Loucy (cell line): ENCODE measurements at regions not wholly inside any gene's neighbourhood (a gene's known extent, or its start where the extent isn't known, plus 50 kb on each side); places are given as distances from the start of the nearest gene placed in this dataset.

ENCODE experiments used
- H2AFZ ChIP-seq: fragments of 200-600 bp; sonication (generic); 2 replicates; pipeline ENCODE4 v1.6.0; 2016; ENCODE audit warnings: antibody characterized with exemption, mild to moderate bottlenecking, low read length, moderate library complexity
- H3F3A ChIP-seq: fragments of 200-600 bp; 2 replicates; pipeline ENCODE4 v1.6.0; 2016; ENCODE audit warnings: antibody characterized with exemption, low read depth, mild to moderate bottlenecking
- H3K27me3 ChIP-seq: fragments of 200-600 bp; sonication (generic); 2 replicates; pipeline ENCODE4 v1.6.1; 2014; ENCODE audit warnings: low read length, mild to moderate bottlenecking; ENCODE audit not compliant: insufficient read depth, poor library complexity, severe bottlenecking
- H3K36me3 ChIP-seq: fragments of 200-600 bp; sonication (generic); 2 replicates; pipeline ENCODE4 v1.6.1; 2016; ENCODE audit warnings: low read length; ENCODE audit not compliant: insufficient read depth
- H3K4me1 ChIP-seq: fragments of 200-600 bp; sonication (generic); 2 replicates; pipeline ENCODE4 v1.5.1; 2014; ENCODE audit warnings: low read length, mild to moderate bottlenecking; ENCODE audit not compliant: insufficient read depth, poor library complexity, severe bottlenecking
- H3K4me2 ChIP-seq: fragments of 200-600 bp; sonication (generic); 2 replicates; pipeline ENCODE4 v1.6.0; 2014; ENCODE audit warnings: antibody characterized with exemption, low read length, low read depth, mild to moderate bottlenecking; ENCODE audit not compliant: poor library complexity, severe bottlenecking
- H3K4me3 ChIP-seq: fragments of 200-600 bp; sonication (generic); 2 replicates; pipeline ENCODE4 v1.5.1; 2014; ENCODE audit warnings: low read length, mild to moderate bottlenecking, mixed read lengths; ENCODE audit not compliant: poor library complexity, severe bottlenecking
- H3K79me2 ChIP-seq: fragments of 200-600 bp; sonication (generic); 2 replicates; pipeline ENCODE4 v1.6.1; 2014; ENCODE audit warnings: low read length; ENCODE audit not compliant: insufficient read depth
- H3K9ac ChIP-seq: fragments of 200-600 bp; sonication (generic); 2 replicates; pipeline ENCODE4 v1.6.0; 2014; ENCODE audit warnings: mild to moderate bottlenecking, low read depth, low read length, moderate library complexity; ENCODE audit not compliant: poor library complexity, severe bottlenecking
- H3K9me2 ChIP-seq: fragments of 200-600 bp; sonication (generic); replicated peaks from 2 replicates; pipeline ENCODE4 v1.6.1; 2016; ENCODE audit warnings: low read depth, low read length, mixed read lengths
- H3K9me3 ChIP-seq: fragments of 200-600 bp; sonication (generic); 2 replicates; pipeline ENCODE4 v1.6.1; 2014; ENCODE audit warnings: mild to moderate bottlenecking, antibody characterized with exemption, low read length, low read depth; ENCODE audit not compliant: insufficient read depth
- H4K20me1 ChIP-seq: fragments of 200-600 bp; sonication (generic); 2 replicates; pipeline ENCODE4 v1.6.0; 2014; ENCODE audit warnings: antibody characterized with exemption, low read length, mild to moderate bottlenecking; ENCODE audit not compliant: insufficient read depth, poor library complexity, severe bottlenecking
- EZH2phosphoT487 ChIP-seq: fragments of 200-600 bp; IDR thresholded peaks from 2 replicates; pipeline ENCODE4 v1.6.1; 2018; ENCODE audit warnings: antibody characterized with exemption, mild to moderate bottlenecking, moderate library complexity, borderline replicate concordance
- TF ChIP-seq, protein P1 (sequence below): fragments of 200-600 bp; sonication (generic); conservative IDR thresholded peaks from 2 replicates; pipeline ENCODE4 v1.5.1; 2014; ENCODE audit warnings: mild to moderate bottlenecking, antibody characterized with exemption, low read length

DNA sequence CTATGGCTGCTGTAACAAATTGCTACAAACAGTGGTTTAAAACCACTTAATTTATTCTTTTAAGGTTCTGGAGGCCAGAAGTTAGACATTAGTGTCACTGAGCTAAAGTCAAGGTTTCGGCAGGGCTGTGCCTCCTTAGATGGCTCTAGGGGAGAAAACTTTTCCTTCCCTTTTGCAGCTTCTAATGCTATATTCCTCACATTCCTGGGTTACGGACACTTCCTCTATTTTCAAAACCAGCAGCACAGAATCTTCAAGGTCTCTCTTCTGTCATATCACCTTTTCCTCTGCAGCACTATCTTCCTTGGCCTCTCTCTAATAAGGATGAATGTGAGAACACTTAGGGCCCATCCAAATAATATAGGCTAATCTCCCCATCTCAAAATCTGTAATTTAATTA lies 87.0 kb downstream of the C11orf87 start:
- no peak overlapping the region for H3K9ac ChIP-seq
- H3K4me1 ChIP-seq: no peaks in the 10 kb centered on the region
- H3K4me3 ChIP-seq: no peak overlapping the region
- H3K36me3 ChIP-seq: no peaks in the 10 kb centered on the region
- no peak overlapping the region for H2AFZ ChIP-seq
- no peaks in the 10 kb centered on the region for H3K79me2 ChIP-seq
- H3K9me2 ChIP-seq: no peaks in the 10 kb centered on the region
- no peaks in the 10 kb centered on the region for H3K27me3 ChIP-seq
- no peak for TF ChIP-seq EZH2phosphoT487
- TF ChIP-seq, protein P1, sequence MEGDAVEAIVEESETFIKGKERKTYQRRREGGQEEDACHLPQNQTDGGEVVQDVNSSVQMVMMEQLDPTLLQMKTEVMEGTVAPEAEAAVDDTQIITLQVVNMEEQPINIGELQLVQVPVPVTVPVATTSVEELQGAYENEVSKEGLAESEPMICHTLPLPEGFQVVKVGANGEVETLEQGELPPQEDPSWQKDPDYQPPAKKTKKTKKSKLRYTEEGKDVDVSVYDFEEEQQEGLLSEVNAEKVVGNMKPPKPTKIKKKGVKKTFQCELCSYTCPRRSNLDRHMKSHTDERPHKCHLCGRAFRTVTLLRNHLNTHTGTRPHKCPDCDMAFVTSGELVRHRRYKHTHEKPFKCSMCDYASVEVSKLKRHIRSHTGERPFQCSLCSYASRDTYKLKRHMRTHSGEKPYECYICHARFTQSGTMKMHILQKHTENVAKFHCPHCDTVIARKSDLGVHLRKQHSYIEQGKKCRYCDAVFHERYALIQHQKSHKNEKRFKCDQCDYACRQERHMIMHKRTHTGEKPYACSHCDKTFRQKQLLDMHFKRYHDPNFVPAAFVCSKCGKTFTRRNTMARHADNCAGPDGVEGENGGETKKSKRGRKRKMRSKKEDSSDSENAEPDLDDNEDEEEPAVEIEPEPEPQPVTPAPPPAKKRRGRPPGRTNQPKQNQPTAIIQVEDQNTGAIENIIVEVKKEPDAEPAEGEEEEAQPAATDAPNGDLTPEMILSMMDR: no peak
- H4K20me1 ChIP-seq: no peaks in the 10 kb centered on the region
- H3K9me3 ChIP-seq: no peaks in the 10 kb centered on the region
- no peaks in the 10 kb centered on the region for H3F3A ChIP-seq
- H3K4me2 ChIP-seq: no peak overlapping the region

DNA sequence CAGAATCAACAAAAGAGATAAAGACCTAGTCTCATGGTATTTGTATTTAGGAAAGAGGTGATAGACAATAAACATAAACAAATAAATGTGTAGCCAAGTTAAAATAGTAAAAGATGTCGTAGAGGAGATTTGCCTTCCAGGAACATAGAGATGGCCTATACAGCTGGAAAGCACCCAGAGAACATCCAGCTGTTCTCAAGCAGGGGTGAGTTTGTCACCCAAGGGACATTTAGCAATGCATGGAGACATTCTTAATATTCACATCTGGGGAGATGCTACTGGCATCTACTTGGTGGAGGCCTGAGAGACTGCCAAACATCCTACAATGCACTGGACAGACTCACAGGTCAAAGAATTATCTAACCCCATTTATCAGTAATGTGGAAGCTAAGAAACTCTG lies 88.3 kb downstream of the C11orf87 start:
- no peak overlapping the region for H3K4me3 ChIP-seq
- no peaks in the 10 kb centered on the region for H3F3A ChIP-seq
- H4K20me1 ChIP-seq: no peaks in the 10 kb centered on the region
- H3K36me3 ChIP-seq: no peaks in the 10 kb centered on the region
- H3K9me3 ChIP-seq: no peaks in the 10 kb centered on the region
- H3K9ac ChIP-seq: no peak overlapping the region
- H3K4me1 ChIP-seq: no peaks in the 10 kb centered on the region
- H3K27me3 ChIP-seq: no peaks in the 10 kb centered on the region
- no peak overlapping the region for H2AFZ ChIP-seq
- H3K9me2 ChIP-seq: no peaks in the 10 kb centered on the region
- TF ChIP-seq EZH2phosphoT487: no peak
- H3K4me2 ChIP-seq: no peak overlapping the region
- no peaks in the 10 kb centered on the region for H3K79me2 ChIP-seq

DNA sequence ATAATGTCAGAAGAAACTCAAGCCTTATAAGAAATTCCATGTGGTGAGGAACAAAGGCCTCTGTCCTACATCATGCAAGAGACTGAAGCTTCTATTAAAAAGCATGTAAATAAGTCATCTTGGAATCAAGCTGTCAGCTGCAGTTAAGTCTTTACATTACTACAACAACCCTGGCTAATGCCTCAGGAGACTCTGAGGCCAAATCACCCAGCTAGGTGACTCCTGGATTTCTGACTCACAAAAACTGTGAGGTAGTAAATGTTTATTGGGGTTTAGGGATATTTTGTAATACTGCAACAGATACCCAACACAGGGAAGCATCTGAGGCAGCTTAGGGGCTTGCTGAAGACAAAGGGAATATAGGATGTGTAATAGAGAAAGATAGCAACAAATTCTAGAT lies 89.6 kb downstream of the C11orf87 start:
- Histone ChIP-seq H3K9ac (no peak overlapping the region), H2AFZ (no peak overlapping the region), H3F3A (no peaks in the 10 kb centered on the region), H3K4me3 (no peak overlapping the region), H3K9me2 (no peaks in the 10 kb centered on the region), H3K4me1 (no peaks in the 10 kb centered on the region), H3K36me3 (no peaks in the 10 kb centered on the region), H3K4me2 (no peak overlapping the region), H3K9me3 (no peaks in the 10 kb centered on the region), H4K20me1 (no peaks in the 10 kb centered on the region), H3K27me3 (no peaks in the 10 kb centered on the region), H3K79me2 (no peaks in the 10 kb centered on the region)
- TF ChIP-seq EZH2phosphoT487: no peak
- TF ChIP-seq, protein P1: no peak

DNA sequence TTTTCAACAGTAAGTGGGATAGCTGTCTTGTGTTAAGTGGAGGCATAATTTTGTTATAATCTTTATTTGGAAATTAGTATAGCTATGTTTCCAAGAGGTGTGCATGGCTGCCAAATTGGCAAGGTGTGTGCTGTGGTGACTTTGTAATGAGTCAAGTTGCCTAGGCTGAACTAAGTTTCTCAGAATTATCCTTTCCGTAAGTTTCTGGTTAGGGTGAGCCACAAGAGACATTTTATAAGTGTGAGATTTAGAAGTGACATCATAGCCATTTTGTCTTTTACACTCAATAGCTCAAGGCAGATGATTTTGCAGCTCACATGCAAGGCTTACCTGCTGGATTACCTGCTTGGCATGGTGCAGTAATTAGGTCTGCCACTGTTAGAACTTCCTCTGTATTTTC lies 90.3 kb downstream of the C11orf87 start:
- H3F3A ChIP-seq: no peaks in the 10 kb centered on the region
- no peaks in the 10 kb centered on the region for H4K20me1 ChIP-seq
- H3K27me3 ChIP-seq: no peaks in the 10 kb centered on the region
- no peak for TF ChIP-seq EZH2phosphoT487
- TF ChIP-seq, protein P1: no peak
- H3K4me2 ChIP-seq: no peak overlapping the region
- H3K9me3 ChIP-seq: no peaks in the 10 kb centered on the region
- no peaks in the 10 kb centered on the region for H3K79me2 ChIP-seq
- no peaks in the 10 kb centered on the region for H3K9me2 ChIP-seq
- no peak overlapping the region for H3K9ac ChIP-seq
- H3K4me1 ChIP-seq: no peaks in the 10 kb centered on the region
- H3K36me3 ChIP-seq: no peaks in the 10 kb centered on the region
- no peak overlapping the region for H3K4me3 ChIP-seq
- H2AFZ ChIP-seq: no peak overlapping the region
